Kidney (tissue), 13 donors: ENCODE measurements at regions not wholly inside any gene's neighbourhood (a gene's known extent, or its start where the extent isn't known, plus 50 kb on each side); places are given as distances from the start of the nearest gene placed in this dataset.
"Not testable (repeated sequence)": the region's sequence is repeated elsewhere in the genome, so short reads cannot be mapped to it uniquely, and the experiment has no call there.

Experiments
- DNase-seq, 5 donors: peaks; one replicate each; pipeline ENCODE4 v3.0.0-alpha.2; 2013 to 2020
- FAIRE-seq: peaks from 2 replicates; lab custom pipeline; 2012; peaks lifted over from hg19 to GRCh38; lab: Jason Lieb, UNC
- H3K27ac ChIP-seq, 2 donors: one replicate each; pipeline ENCODE4 v1.7.0; 2013; ENCODE audit warnings: low read depth in 2 of 2, low read length in 2 of 2, inconsistent platforms in 1 of 2
- H3K27me3 ChIP-seq: one replicate; pipeline ENCODE4 v1.7.1; 2013; ENCODE audit warnings: low read length, inconsistent platforms; ENCODE audit not compliant: control insufficient read depth, insufficient read depth
- H3K36me3 ChIP-seq, 3 donors: one replicate each; pipeline versions ENCODE4 v1.7.0 to v1.7.1; 2013; ENCODE audit warnings: low read length in 3 of 3, control low read depth in 1 of 3, inconsistent platforms in 1 of 3; ENCODE audit not compliant: insufficient read depth in 3 of 3, control insufficient read depth in 2 of 3
- H3K4me1 ChIP-seq, 3 donors: one replicate each; pipeline versions ENCODE4 v1.7.0 to v1.7.1; 2013; ENCODE audit warnings: low read length in 3 of 3, inconsistent platforms in 1 of 3, low read depth in 1 of 3; ENCODE audit not compliant: control insufficient read depth in 2 of 3, insufficient read depth in 2 of 3
- H3K4me3 ChIP-seq, 3 donors: one replicate each; pipeline versions ENCODE4 v1.7.0 to v1.8.1; 2013; ENCODE audit warnings: low read length in 3 of 3, control low read depth in 1 of 3, inconsistent platforms in 1 of 3
- H3K9ac ChIP-seq, 3 donors: one replicate each; pipeline versions ENCODE4 v1.7.0 to v1.7.1; 2013; ENCODE audit warnings: low read length in 3 of 3, control low read depth in 1 of 3, inconsistent platforms in 1 of 3
- H3K9me3 ChIP-seq, 3 donors: one replicate each; pipeline versions ENCODE4 v1.7.0 to v1.7.1; 2013; ENCODE audit warnings: low read length in 3 of 3, control low read depth in 1 of 3, inconsistent platforms in 1 of 3; ENCODE audit not compliant: control insufficient read depth in 2 of 3, insufficient read depth in 1 of 3
- intact Hi-C: fragments of 100-400 bp; cut with DNase I; formaldehyde crosslinking; loops from one replicate; pipeline ENCODE4 v1.11.1; 2022
- TF ChIP-seq, protein P1 (sequence below): IDR thresholded peaks from 3 replicates; pipeline ENCODE4 v1.5.1; 2012; ENCODE audit warnings: mild to moderate bottlenecking, moderate library complexity, borderline replicate concordance; ENCODE audit not compliant: insufficient read depth; ENCODE audit errors: extremely low read depth
- donor health status: control.
- donor health status: control.
- donor health status: control.
- donor health status: control.
- donor health status: control.
- donor health status: DM: yes; HTN: yes; CAD: no.
- donor health status: Normal renal cell carcinoma (clear cell type).

DNA sequence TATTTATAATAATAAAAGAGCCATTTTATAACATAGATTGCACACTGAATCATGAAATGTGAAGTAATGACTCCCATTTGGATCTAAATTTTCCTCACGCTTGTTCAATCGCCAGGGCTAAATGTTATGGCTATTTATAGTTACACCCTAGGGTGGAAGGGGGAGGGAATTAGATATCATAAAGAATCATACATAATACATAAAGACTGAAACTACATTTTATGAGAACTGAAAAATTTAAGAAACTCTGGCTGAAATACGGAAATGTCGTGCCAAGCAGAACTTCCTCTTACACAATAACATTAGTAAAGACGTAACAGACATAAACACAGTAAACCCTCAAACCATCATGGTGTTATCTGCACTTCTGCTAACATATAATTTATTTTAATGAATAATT, 327.5 kb upstream of the PHF14 start:
- H3K9ac ChIP-seq: no peak overlapping the region
- FAIRE-seq: no peak
- H3K4me3 ChIP-seq: no peak overlapping the region
- TF ChIP-seq, protein P1, sequence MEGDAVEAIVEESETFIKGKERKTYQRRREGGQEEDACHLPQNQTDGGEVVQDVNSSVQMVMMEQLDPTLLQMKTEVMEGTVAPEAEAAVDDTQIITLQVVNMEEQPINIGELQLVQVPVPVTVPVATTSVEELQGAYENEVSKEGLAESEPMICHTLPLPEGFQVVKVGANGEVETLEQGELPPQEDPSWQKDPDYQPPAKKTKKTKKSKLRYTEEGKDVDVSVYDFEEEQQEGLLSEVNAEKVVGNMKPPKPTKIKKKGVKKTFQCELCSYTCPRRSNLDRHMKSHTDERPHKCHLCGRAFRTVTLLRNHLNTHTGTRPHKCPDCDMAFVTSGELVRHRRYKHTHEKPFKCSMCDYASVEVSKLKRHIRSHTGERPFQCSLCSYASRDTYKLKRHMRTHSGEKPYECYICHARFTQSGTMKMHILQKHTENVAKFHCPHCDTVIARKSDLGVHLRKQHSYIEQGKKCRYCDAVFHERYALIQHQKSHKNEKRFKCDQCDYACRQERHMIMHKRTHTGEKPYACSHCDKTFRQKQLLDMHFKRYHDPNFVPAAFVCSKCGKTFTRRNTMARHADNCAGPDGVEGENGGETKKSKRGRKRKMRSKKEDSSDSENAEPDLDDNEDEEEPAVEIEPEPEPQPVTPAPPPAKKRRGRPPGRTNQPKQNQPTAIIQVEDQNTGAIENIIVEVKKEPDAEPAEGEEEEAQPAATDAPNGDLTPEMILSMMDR: no peak
- H3K4me1 ChIP-seq: no peaks in the 10 kb centered on the region
- no peaks in the 10 kb centered on the region for H3K27me3 ChIP-seq
- H3K27ac ChIP-seq: no peak overlapping the region
- DNase-seq: no peak
- H3K36me3 ChIP-seq: no peaks in the 10 kb centered on the region
- no peaks in the 10 kb centered on the region for H3K9me3 ChIP-seq
- intact Hi-C loops: no loop called here

DNA sequence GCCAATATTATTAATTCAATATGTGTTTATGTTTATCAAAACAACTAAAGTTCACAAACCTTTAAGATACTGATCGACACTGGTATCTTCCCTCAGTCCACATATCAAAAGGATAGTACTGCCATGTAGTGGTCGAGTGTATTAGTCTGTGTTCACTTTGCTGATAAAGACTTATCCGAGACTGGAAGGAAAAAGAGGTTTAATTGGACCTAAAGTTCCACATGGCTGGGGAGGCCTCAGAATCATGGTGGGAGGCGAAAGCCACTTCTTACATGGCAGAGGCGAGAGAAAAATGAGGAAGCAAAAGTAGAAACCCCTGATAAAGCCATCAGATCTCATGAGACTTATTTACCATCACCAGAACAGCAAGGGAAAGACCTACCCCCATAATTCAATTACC, 325.4 kb upstream of the PHF14 start:
- Histone ChIP-seq H3K4me3 (no peak overlapping the region), H3K27ac (no peak overlapping the region), H3K36me3 (no peaks in the 10 kb centered on the region), H3K9me3 (no peaks in the 10 kb centered on the region), H3K27me3 (no peaks in the 10 kb centered on the region), H3K4me1 (no peaks in the 10 kb centered on the region), H3K9ac (no peak overlapping the region)
- FAIRE-seq: no peak
- TF ChIP-seq, protein P1: no peak
- no peak for DNase-seq
- intact Hi-C loops: no loop called here

GRCh38 chr7:10649120-10649519, 324.6 kb upstream of the PHF14 start:
- H3K4me3 ChIP-seq, intact Hi-C loops, H3K9ac ChIP-seq, FAIRE-seq, H3K27me3 ChIP-seq, H3K9me3 ChIP-seq, H3K4me1 ChIP-seq, H3K36me3 ChIP-seq, DNase-seq, H3K27ac ChIP-seq: not testable (repeated sequence)

DNA sequence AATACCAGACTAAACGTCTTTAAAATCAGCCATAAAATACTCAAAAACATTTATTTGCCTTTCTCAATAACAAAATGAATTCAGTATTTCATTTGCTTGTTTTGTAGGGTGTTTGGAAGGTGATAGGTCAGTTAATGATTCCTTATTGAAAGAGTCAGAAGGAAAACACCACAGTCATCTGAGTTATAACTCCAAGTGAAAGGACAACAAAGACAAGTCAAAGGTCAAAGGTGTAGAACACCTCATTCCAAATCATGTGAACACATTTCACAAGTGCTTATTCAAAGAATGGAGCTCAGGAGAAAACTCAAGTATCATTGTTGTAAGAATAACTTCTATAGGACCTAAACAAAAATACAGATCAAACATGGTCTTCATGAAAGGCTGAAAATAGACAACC, 318.6 kb upstream of the PHF14 start:
- intact Hi-C loops: no loop called here
- TF ChIP-seq, protein P1: no peak
- no peak for FAIRE-seq

More for the DNA sequence above, 318.6 kb upstream of the PHF14 start:
- DNase-seq: no peak
- H3K36me3 ChIP-seq: no peaks in the 10 kb centered on the region
- H3K9me3 ChIP-seq: no peaks in the 10 kb centered on the region
- H3K4me3 ChIP-seq: no peak overlapping the region
- H3K27me3 ChIP-seq: no peaks in the 10 kb centered on the region
- H3K27ac ChIP-seq: no peak overlapping the region
- no peaks in the 10 kb centered on the region for H3K4me1 ChIP-seq
- no peak overlapping the region for H3K9ac ChIP-seq
